CD4-positive, alpha-beta T cell (primary cell): ENCODE measurements at regions not wholly inside any gene's neighbourhood (a gene's known extent, or its start where the extent isn't known, plus 50 kb on each side); places are given as distances from the start of the nearest gene placed in this dataset.

Experiments used
- ATAC-seq: fragments of 200-7000 bp; cut with Tn5 transposase; one replicate; pipeline ENCODE4 v1.10.0; 2022; ENCODE audit warnings: mild to moderate bottlenecking; ENCODE audit not compliant: poor library complexity
- CTCF ChIA-PET: fragments of 350-600 bp; sonication (Branson Sonifier 250); formaldehyde crosslinking; loops from one replicate; lab custom pipeline; 2021; ENCODE audit warnings: antibody characterized with exemption, inconsistent platforms; lab: Charles Lee
- POLR2A ChIA-PET: fragments of 350-600 bp; sonication (Branson Sonifier 250); formaldehyde crosslinking; loops from one replicate; lab custom pipeline; 2021; ENCODE audit warnings: antibody characterized with exemption, inconsistent platforms; lab: Charles Lee
- DNase-seq, 14 experiments: peaks; one replicate each; pipeline ENCODE4 v3.0.0-alpha.2; 2013 to 2020; ENCODE audit warnings: mixed read lengths in 2 of 14
- H3K27ac ChIP-seq, 2 donors: one replicate each; pipeline versions ENCODE4 v1.5.1 to v1.7.0; 2013; ENCODE audit warnings: low read length in 2 of 2, low read depth in 1 of 2, mild to moderate bottlenecking in 1 of 2
- H3K27me3 ChIP-seq, 2 experiments: 1 replicate in 1 of 2; 2 replicates in 1 of 2; pipeline versions ENCODE4 v1.6.1 to v1.7.0; 2013; ENCODE audit warnings: low read length in 2 of 2, control low read depth in 1 of 2, mild to moderate bottlenecking in 1 of 2, moderate library complexity in 1 of 2; ENCODE audit not compliant: insufficient read depth in 2 of 2, control insufficient read depth in 1 of 2
- H3K36me3 ChIP-seq: one replicate; pipeline ENCODE4 v1.6.1; 2013; ENCODE audit warnings: low read length, control low read depth; ENCODE audit not compliant: insufficient read depth
- H3K4me1 ChIP-seq: one replicate; pipeline ENCODE4 v1.6.1; 2013; ENCODE audit warnings: low read length, control low read depth; ENCODE audit not compliant: insufficient read depth
- H3K4me3 ChIP-seq: one replicate; pipeline ENCODE4 v1.5.1; 2013; ENCODE audit warnings: mild to moderate bottlenecking, low read length, moderate library complexity
- H3K9me3 ChIP-seq, 2 experiments: 1 replicate in 1 of 2; 2 replicates in 1 of 2; pipeline versions ENCODE4 v1.6.1 to v1.7.0; 2013; ENCODE audit warnings: low read length in 2 of 2, mild to moderate bottlenecking in 2 of 2, control low read depth in 1 of 2, moderate library complexity in 1 of 2; ENCODE audit not compliant: control insufficient read depth in 1 of 2, insufficient read depth in 1 of 2
- H3K27ac Mint-ChIP-seq: one replicate; pipeline ENCODE4 v1.8.0; 2020; ENCODE audit warnings: mixed read lengths
- H3K27me3 Mint-ChIP-seq: one replicate; pipeline ENCODE4 v1.8.0; 2021; ENCODE audit warnings: mixed read lengths
- H3K36me3 Mint-ChIP-seq: one replicate; pipeline ENCODE4 v1.8.0; 2021; ENCODE audit warnings: low read depth, mixed read lengths
- H3K4me1 Mint-ChIP-seq: one replicate; pipeline ENCODE4 v1.8.0; 2021; ENCODE audit warnings: low read depth, mixed read lengths
- H3K4me3 Mint-ChIP-seq: one replicate; pipeline ENCODE4 v1.8.0; 2020; ENCODE audit warnings: mild to moderate bottlenecking, mixed read lengths
- H3K9me3 Mint-ChIP-seq: one replicate; pipeline ENCODE4 v1.8.0; 2020; ENCODE audit warnings: mixed read lengths
- CTCF ChIP-seq: fragments of 200-600 bp; IDR thresholded peaks from one replicate; pipeline ENCODE4 v1.8.0; 2022; ENCODE audit warnings: antibody characterized with exemption, mild to moderate bottlenecking
- intact Hi-C, 2 experiments: fragments of 100-400 bp; cut with DNase I in 1 of 2; cut with micrococcal nuclease in 1 of 2; formaldehyde crosslinking; loops; one replicate each; pipeline versions ENCODE4 v1.15.1 to v1.9.0; 2023 to 2025; cut with DNase I, micrococcal nuclease

DNA sequence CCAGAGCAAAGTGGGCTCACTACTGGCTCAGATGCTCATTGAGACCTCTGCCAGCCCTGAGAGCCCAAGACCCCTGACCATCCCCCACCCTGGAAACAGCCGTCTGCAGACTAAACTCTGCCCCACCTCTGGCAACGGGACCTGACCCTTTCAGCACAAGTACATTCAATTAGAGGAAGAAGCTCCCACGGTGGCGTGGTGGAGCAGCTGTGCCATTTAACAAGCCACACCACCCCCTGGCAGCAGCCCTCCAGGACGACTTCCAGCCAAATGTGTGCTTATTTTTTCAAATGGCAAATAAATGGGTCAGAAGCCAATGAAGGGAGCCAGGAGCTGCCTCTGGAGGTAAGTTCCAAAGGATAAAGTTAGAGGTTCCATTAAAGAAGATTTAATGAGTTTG lies 226.7 kb downstream of the NPHP4 start:
- DNase-seq (no peak), ATAC-seq (no peak)
- TF ChIP-seq CTCF: no peak
- no peak overlapping the region for H3K4me3 Mint-ChIP-seq
- no peak overlapping the region for H3K27ac Mint-ChIP-seq
- Histone ChIP-seq H3K36me3 (no peaks in the 10 kb centered on the region), H3K27ac (no peak overlapping the region), H3K4me1 (no peaks in the 10 kb centered on the region), H3K9me3 (peaks cover 0 to 24% of the 10 kb centered on the region in 2 experiments), H3K4me3 (no peak overlapping the region), H3K27me3 (peaks cover 19 to 28% of the 10 kb centered on the region in 2 experiments)
- intact Hi-C loops: no loop called here
- H3K36me3 Mint-ChIP-seq: no peaks in the 10 kb centered on the region
- H3K27me3 Mint-ChIP-seq: peaks cover 53% of the 10 kb centered on the region
- no peaks in the 10 kb centered on the region for H3K4me1 Mint-ChIP-seq
- H3K9me3 Mint-ChIP-seq: peaks cover 4% of the 10 kb centered on the region
- CTCF ChIA-PET: no interaction called here
- POLR2A ChIA-PET: no interaction called here

- Histone ChIP-seq H3K36me3 (no peaks in the 10 kb centered on the region), H3K9me3 (peaks cover 0 to 24% of the 10 kb centered on the region in 2 experiments), H3K27me3 (peaks cover 18 to 28% of the 10 kb centered on the region in 2 experiments), H3K27ac (no peak overlapping the region), H3K4me3 (no peak overlapping the region), H3K4me1 (no peaks in the 10 kb centered on the region)
- DNase-seq: no peak
- ATAC-seq: no peak
- intact Hi-C loops: no loop called here
- CTCF ChIA-PET: no interaction called here
- H3K36me3 Mint-ChIP-seq: no peaks in the 10 kb centered on the region
- no peak overlapping the region for H3K4me3 Mint-ChIP-seq
- no peaks in the 10 kb centered on the region for H3K4me1 Mint-ChIP-seq
- POLR2A ChIA-PET: no interaction called here
- peaks cover 56% of the 10 kb centered on the region for H3K27me3 Mint-ChIP-seq
- no peak for TF ChIP-seq CTCF
- no peak overlapping the region for H3K27ac Mint-ChIP-seq
- peaks cover 4% of the 10 kb centered on the region for H3K9me3 Mint-ChIP-seq
These were observed 227.3 kb downstream of the NPHP4 start for GRCh38 chr1:5764959-5765358.

DNA sequence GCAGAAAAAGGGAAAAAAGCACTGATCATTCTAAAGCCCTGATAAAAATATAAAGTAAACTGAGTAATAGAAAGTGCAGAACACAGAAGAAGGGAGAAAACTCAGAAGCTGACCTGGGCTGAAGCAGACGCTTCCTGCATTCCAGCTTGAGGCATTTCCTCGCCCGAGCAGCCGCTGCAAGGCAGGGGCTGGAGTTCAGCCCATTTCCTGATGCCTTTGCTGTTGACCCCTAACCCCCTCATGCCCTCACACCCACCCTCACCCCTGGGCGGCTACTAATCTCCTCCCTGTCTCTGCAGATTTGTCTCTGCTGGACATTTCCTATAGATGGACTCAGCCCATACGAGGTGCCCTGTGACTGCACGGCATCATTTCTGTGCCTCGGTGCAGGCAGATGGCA lies 227.8 kb downstream of the NPHP4 start:
- Histone ChIP-seq H3K27me3 (peaks cover 14 to 28% of the 10 kb centered on the region in 2 experiments), H3K4me1 (no peaks in the 10 kb centered on the region), H3K9me3 (peaks cover 0 to 24% of the 10 kb centered on the region in 2 experiments), H3K4me3 (no peak overlapping the region), H3K36me3 (no peaks in the 10 kb centered on the region), H3K27ac (no peak overlapping the region)
- TF ChIP-seq CTCF: no peak
- intact Hi-C loops: no loop called here
- no peak for DNase-seq
- no peak overlapping the region for H3K4me3 Mint-ChIP-seq
- ChIA-PET CTCF (no interaction called here), POLR2A (no interaction called here)
- peaks cover 4% of the 10 kb centered on the region for H3K9me3 Mint-ChIP-seq
- H3K4me1 Mint-ChIP-seq: no peaks in the 10 kb centered on the region
- ATAC-seq: no peak
- peaks cover 60% of the 10 kb centered on the region for H3K27me3 Mint-ChIP-seq
- H3K27ac Mint-ChIP-seq: no peak overlapping the region
- H3K36me3 Mint-ChIP-seq: no peaks in the 10 kb centered on the region
